Neural cell (in vitro differentiated cells): ENCODE measurements at regions not wholly inside any gene's neighbourhood (a gene's known extent, or its start where the extent isn't known, plus 50 kb on each side); places are given as distances from the start of the nearest gene placed in this dataset.

Experiments used
- H2AFZ ChIP-seq: fragments of 200-600, 300-800 bp; sonication (generic), shearing (Covaris generic); 2 replicates; pipeline ENCODE4 v1.6.0; 2014; ENCODE audit warnings: low read depth, mild to moderate bottlenecking, antibody characterized with exemption, low read length, moderate library complexity
- H3F3A ChIP-seq: fragments of 200-600 bp; shearing (Covaris generic); 2 replicates; pipeline ENCODE4 v1.6.1; 2016; ENCODE audit warnings: mild to moderate bottlenecking, moderate library complexity, mixed read lengths, antibody characterized with exemption, low read length; ENCODE audit not compliant: insufficient read depth, poor library complexity, severe bottlenecking
- H3K27ac ChIP-seq: fragments of 200-600, 300-800 bp; sonication (generic), shearing (Covaris generic); 2 replicates; pipeline ENCODE4 v1.5.1; 2014; ENCODE audit warnings: mild to moderate bottlenecking, low read length, moderate library complexity
- H3K27me3 ChIP-seq: fragments of 300-800, 200-600 bp; sonication (generic), shearing (Covaris generic); 2 replicates; pipeline ENCODE4 v1.6.0; 2014; ENCODE audit warnings: mild to moderate bottlenecking, low read depth, low read length, moderate library complexity; ENCODE audit not compliant: insufficient read depth
- H3K36me3 ChIP-seq: fragments of 300-800, 200-600 bp; sonication (generic), shearing (Covaris generic); 2 replicates; pipeline ENCODE4 v1.5.1; 2014; ENCODE audit warnings: mild to moderate bottlenecking, antibody characterized with exemption, low read length, moderate library complexity; ENCODE audit not compliant: insufficient read depth
- H3K4me2 ChIP-seq: fragments of 300-800, 200-600 bp; sonication (generic), shearing (Covaris generic); 2 replicates; pipeline ENCODE4 v1.6.0; 2014; ENCODE audit warnings: mild to moderate bottlenecking, low read length
- H3K4me3 ChIP-seq: fragments of 300-800, 200-600 bp; sonication (generic), shearing (Covaris generic); 2 replicates; pipeline ENCODE4 v1.5.1; 2014; ENCODE audit warnings: mild to moderate bottlenecking, low read length, moderate library complexity
- H3K79me2 ChIP-seq: fragments of 200-600 bp; shearing (Covaris generic); replicated peaks from 2 replicates; pipeline ENCODE4 v1.6.0; 2014; ENCODE audit warnings: mild to moderate bottlenecking, low read length, moderate library complexity; ENCODE audit not compliant: insufficient read depth
- H3K9ac ChIP-seq: fragments of 300-800, 200-600 bp; sonication (generic), shearing (Covaris generic); 2 replicates; pipeline ENCODE4 v1.6.1; 2016; ENCODE audit warnings: mild to moderate bottlenecking, low read length, mixed read lengths
- H3K9me2 ChIP-seq: fragments of 200-600 bp; shearing (Covaris generic); 2 replicates; pipeline ENCODE4 v1.6.1; 2016; ENCODE audit warnings: mild to moderate bottlenecking, low read length, mixed read lengths; ENCODE audit not compliant: insufficient read depth
- H3K9me3 ChIP-seq: fragments of 200-600, 300-800 bp; sonication (generic), shearing (Covaris generic); 2 replicates; pipeline ENCODE4 v1.6.1; 2016; ENCODE audit warnings: mild to moderate bottlenecking, mixed run types, low read length, moderate library complexity, mixed read lengths
- H4K20me1 ChIP-seq: fragments of 200-600 bp; shearing (Covaris generic); 2 replicates; pipeline ENCODE4 v1.6.1; 2016; ENCODE audit warnings: mild to moderate bottlenecking, mixed run types; ENCODE audit not compliant: insufficient read depth
- EP300 ChIP-seq: fragments of 450-650 bp; conservative IDR thresholded peaks from 2 replicates; pipeline ENCODE4 v1.6.1; 2014; ENCODE audit warnings: antibody characterized with exemption, mild to moderate bottlenecking, moderate library complexity; ENCODE audit not compliant: poor library complexity, severe bottlenecking
- EZH2 ChIP-seq: fragments of 200-600, 300-800 bp; shearing (Covaris generic), sonication (generic); IDR thresholded peaks from 2 replicates; pipeline ENCODE4 v1.6.1; 2014; ENCODE audit warnings: antibody characterized with exemption, low read length, borderline replicate concordance, mild to moderate bottlenecking; ENCODE audit not compliant: insufficient read depth, poor library complexity, severe bottlenecking
- MXI1 ChIP-seq: fragments of 450-650 bp; conservative IDR thresholded peaks from 2 replicates; pipeline ENCODE4 v1.6.1; 2014; ENCODE audit warnings: antibody characterized with exemption, mild to moderate bottlenecking; ENCODE audit not compliant: poor library complexity, severe bottlenecking
- POLR2AphosphoS5 ChIP-seq: IDR thresholded peaks from 2 replicates; pipeline ENCODE4 v1.6.1; 2012
- RAD21 ChIP-seq: fragments of 450-650 bp; conservative IDR thresholded peaks from 2 replicates; pipeline ENCODE4 v1.6.1; 2014; ENCODE audit warnings: antibody characterized with exemption, mild to moderate bottlenecking, moderate library complexity
- SMC3 ChIP-seq: fragments of 450-650 bp; conservative IDR thresholded peaks from 2 replicates; pipeline ENCODE4 v1.6.1; 2014; ENCODE audit warnings: antibody characterized with exemption, mild to moderate bottlenecking, moderate library complexity; ENCODE audit not compliant: poor library complexity
- TAF1 ChIP-seq: IDR thresholded peaks from 2 replicates; pipeline ENCODE4 v1.6.1; 2012; ENCODE audit warnings: low read depth
- TF ChIP-seq, protein P1 (sequence below): fragments of 450-650 bp; IDR thresholded peaks from 2 replicates; pipeline ENCODE4 v1.5.1; 2014; ENCODE audit warnings: antibody characterized with exemption, mild to moderate bottlenecking, moderate library complexity; ENCODE audit not compliant: poor library complexity, severe bottlenecking
- TF ChIP-seq, protein P2 (sequence below): IDR thresholded peaks from 2 replicates; pipeline ENCODE4 v1.6.1; 2012; ENCODE audit warnings: borderline replicate concordance

DNA sequence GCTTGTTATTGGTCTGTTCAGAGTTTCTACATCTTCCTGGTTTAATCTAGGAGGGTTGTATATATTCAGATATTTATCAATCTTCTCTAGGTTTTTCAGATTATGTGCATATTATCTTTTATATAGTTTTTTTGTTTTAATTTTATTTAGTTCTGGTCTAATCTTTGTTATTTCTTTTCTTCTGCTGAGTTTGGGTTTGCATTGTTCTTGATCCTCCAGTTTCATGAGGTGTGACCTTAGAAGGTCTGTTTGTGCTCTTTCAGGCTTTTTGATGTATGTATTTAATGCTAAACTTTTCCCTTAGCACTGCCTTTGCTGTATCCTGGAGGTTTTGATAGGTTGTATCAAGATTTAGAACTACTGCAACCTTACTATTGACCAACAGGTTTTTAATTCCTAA, 117.7 kb downstream of the VPREB1 start:
- no peaks in the 10 kb centered on the region for H3K36me3 ChIP-seq
- no peaks in the 10 kb centered on the region for H3K9me3 ChIP-seq
- H3K27ac ChIP-seq, result no peak overlapping the region
- H3K4me2 ChIP-seq, result no peak overlapping the region
- H3K9me2 ChIP-seq, result no peaks in the 10 kb centered on the region
- H2AFZ ChIP-seq, result no peak overlapping the region
- no peaks in the 10 kb centered on the region for H3F3A ChIP-seq
- no peak overlapping the region for H3K4me3 ChIP-seq
- H3K79me2 ChIP-seq, result no peaks in the 10 kb centered on the region
- no peaks in the 10 kb centered on the region for H4K20me1 ChIP-seq
- TF ChIP-seq, protein P1, sequence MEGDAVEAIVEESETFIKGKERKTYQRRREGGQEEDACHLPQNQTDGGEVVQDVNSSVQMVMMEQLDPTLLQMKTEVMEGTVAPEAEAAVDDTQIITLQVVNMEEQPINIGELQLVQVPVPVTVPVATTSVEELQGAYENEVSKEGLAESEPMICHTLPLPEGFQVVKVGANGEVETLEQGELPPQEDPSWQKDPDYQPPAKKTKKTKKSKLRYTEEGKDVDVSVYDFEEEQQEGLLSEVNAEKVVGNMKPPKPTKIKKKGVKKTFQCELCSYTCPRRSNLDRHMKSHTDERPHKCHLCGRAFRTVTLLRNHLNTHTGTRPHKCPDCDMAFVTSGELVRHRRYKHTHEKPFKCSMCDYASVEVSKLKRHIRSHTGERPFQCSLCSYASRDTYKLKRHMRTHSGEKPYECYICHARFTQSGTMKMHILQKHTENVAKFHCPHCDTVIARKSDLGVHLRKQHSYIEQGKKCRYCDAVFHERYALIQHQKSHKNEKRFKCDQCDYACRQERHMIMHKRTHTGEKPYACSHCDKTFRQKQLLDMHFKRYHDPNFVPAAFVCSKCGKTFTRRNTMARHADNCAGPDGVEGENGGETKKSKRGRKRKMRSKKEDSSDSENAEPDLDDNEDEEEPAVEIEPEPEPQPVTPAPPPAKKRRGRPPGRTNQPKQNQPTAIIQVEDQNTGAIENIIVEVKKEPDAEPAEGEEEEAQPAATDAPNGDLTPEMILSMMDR, result no peak
- TF ChIP-seq RAD21 (no peak), POLR2AphosphoS5 (no peak), EP300 (no peak), MXI1 (no peak), SMC3 (no peak), EZH2 (no peak), TAF1 (no peak)
- TF ChIP-seq, protein P2, sequence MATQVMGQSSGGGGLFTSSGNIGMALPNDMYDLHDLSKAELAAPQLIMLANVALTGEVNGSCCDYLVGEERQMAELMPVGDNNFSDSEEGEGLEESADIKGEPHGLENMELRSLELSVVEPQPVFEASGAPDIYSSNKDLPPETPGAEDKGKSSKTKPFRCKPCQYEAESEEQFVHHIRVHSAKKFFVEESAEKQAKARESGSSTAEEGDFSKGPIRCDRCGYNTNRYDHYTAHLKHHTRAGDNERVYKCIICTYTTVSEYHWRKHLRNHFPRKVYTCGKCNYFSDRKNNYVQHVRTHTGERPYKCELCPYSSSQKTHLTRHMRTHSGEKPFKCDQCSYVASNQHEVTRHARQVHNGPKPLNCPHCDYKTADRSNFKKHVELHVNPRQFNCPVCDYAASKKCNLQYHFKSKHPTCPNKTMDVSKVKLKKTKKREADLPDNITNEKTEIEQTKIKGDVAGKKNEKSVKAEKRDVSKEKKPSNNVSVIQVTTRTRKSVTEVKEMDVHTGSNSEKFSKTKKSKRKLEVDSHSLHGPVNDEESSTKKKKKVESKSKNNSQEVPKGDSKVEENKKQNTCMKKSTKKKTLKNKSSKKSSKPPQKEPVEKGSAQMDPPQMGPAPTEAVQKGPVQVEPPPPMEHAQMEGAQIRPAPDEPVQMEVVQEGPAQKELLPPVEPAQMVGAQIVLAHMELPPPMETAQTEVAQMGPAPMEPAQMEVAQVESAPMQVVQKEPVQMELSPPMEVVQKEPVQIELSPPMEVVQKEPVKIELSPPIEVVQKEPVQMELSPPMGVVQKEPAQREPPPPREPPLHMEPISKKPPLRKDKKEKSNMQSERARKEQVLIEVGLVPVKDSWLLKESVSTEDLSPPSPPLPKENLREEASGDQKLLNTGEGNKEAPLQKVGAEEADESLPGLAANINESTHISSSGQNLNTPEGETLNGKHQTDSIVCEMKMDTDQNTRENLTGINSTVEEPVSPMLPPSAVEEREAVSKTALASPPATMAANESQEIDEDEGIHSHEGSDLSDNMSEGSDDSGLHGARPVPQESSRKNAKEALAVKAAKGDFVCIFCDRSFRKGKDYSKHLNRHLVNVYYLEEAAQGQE, result no peak
- H3K27me3 ChIP-seq, result peaks cover 11% of the 10 kb centered on the region
- H3K9ac ChIP-seq, result no peak overlapping the region

DNA sequence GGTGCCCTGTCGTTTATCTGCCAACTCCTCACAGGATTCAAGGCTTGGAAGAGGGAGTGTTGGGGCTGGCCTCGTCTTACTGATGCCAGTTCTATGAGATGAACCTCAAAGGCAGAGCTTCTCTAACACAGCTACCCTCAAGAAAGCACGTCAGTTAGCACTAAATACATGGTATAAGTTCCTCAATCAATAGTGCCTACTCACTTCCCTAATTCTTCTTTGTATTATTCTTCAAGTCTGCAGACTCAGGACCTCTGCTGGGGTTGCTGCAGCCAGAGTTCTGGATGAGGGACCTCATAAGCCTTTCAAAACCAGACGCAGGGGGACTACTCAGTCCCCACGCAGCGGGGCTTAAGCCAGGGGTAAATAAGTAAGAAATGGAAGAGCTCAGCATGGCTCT, 118.3 kb downstream of the VPREB1 start:
- Histone ChIP-seq H3K4me3 (no peak overlapping the region), H3F3A (no peaks in the 10 kb centered on the region), H3K27ac (no peak overlapping the region), H3K27me3 (peaks cover 11% of the 10 kb centered on the region), H3K9me3 (no peaks in the 10 kb centered on the region), H3K4me2 (no peak overlapping the region), H4K20me1 (no peaks in the 10 kb centered on the region), H3K9me2 (no peaks in the 10 kb centered on the region), H3K79me2 (no peaks in the 10 kb centered on the region), H3K36me3 (no peaks in the 10 kb centered on the region), H2AFZ (no peak overlapping the region), H3K9ac (no peak overlapping the region)
- TF ChIP-seq, protein P1, result no peak
- TF ChIP-seq POLR2AphosphoS5, result no peak
- no peak for TF ChIP-seq SMC3
